ENCODE measurements at regions not wholly inside any gene's neighbourhood (a gene's known extent, or its start where the extent isn't known, plus 50 kb on each side); places are given as distances from the start of the nearest gene placed in this dataset.
"Not testable (repeated sequence)": the region's sequence is repeated elsewhere in the genome, so short reads cannot be mapped to it uniquely, and the experiment has no call there.

DNA sequence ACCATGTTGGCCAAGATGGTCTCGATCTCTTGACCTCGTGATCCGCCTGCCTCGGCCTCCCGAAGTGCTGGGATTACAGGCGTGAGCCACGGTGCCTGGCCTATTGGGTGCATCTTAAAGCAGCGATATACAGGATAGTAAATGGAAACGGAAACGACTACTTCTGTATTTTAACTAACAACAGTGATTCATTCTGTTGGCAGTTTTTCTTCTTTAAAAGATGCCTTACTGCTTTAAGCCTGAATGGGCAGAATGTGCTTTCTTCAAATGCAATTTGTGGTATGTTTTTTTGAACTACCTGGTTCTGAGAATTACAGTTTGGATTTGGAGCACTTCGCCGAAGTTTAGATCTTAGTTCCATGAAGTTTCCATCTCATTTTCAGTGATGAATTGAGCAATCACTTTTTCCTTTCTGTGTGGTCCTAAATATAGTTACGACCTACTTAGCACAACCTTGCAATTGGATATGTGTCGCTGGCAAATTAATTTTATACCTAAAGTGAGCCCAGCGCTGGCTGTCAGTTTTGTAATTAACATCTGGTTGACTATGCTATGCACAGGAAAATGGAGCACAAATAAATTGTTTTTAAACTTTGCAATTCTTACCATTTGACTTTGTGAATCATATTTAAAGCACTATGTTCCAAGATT is 53.6 kb upstream of the EIF5 start:
- H3K4me3 ChIP-seq (ENCODE audit: low read depth, low read length), result no peak overlapping the region
- TF ChIP-seq, protein P1, sequence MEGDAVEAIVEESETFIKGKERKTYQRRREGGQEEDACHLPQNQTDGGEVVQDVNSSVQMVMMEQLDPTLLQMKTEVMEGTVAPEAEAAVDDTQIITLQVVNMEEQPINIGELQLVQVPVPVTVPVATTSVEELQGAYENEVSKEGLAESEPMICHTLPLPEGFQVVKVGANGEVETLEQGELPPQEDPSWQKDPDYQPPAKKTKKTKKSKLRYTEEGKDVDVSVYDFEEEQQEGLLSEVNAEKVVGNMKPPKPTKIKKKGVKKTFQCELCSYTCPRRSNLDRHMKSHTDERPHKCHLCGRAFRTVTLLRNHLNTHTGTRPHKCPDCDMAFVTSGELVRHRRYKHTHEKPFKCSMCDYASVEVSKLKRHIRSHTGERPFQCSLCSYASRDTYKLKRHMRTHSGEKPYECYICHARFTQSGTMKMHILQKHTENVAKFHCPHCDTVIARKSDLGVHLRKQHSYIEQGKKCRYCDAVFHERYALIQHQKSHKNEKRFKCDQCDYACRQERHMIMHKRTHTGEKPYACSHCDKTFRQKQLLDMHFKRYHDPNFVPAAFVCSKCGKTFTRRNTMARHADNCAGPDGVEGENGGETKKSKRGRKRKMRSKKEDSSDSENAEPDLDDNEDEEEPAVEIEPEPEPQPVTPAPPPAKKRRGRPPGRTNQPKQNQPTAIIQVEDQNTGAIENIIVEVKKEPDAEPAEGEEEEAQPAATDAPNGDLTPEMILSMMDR (IDR thresholded peaks at IDR 0.05; ENCODE audit: insufficient read depth, low read length, missing control alignments), result no peak
- POLR2A ChIA-PET, result no interaction called here
- no peak for DNase-seq (ENCODE audit: low read depth, low spot score)
- CTCF ChIA-PET, result interaction anchor here (1.2 to 2.0 kb wide), 2 partner anchors 170 to 175 kb away, joined by 3 to 18 read pairs; no protein-coding TSS in a partner anchor

DNA sequence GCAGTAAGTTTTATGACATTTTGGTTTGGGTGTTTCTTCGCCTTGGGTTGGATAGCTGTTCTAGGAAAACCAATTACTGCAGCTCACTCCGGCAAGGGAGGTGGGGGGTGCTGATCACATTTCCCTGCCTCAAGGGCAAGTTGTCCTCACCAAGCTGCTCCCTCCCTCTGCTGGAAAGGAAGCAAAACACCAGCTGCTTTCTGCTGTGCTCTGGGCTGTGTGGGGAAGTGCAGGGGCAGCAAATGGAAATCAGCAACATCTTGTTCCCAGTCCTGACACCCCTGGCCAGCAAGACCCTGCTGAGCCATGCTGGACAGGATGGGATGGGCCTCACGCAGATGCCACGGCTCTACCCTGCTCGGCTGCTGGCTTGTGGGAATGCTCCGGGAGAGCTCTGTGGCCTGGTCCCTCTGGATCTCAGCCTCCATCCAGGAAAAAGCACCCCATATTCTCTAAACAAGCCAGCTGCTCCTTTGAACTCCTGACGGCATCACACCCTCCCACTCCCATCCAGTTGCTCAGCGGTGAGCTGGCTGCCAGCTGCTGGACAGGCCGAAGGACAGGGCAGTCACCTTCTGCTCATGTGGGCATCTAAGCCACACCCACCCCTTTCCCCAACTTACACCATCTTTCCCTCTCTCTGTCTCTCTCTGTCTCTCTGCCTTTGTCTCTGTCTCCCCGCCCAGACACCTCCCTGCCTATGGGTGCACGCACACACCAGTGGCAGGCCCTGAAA is 52.4 kb upstream of the EIF5 start:
- no peak overlapping the region for H3K4me3 ChIP-seq (ENCODE audit: low read depth, low read length)
- CTCF ChIA-PET, result interaction anchor here (0.8 to 3.5 kb wide), 8 partner anchors 11 to 216 kb away, joined by 3 to 30 read pairs (median 4); no protein-coding TSS in a partner anchor
- TF ChIP-seq, protein P1 (IDR thresholded peaks at IDR 0.05; ENCODE audit: insufficient read depth, low read length, missing control alignments), result peak; percentile 43
- no peak for DNase-seq (ENCODE audit: low read depth, low spot score)
- POLR2A ChIA-PET, result no interaction called here

DNA sequence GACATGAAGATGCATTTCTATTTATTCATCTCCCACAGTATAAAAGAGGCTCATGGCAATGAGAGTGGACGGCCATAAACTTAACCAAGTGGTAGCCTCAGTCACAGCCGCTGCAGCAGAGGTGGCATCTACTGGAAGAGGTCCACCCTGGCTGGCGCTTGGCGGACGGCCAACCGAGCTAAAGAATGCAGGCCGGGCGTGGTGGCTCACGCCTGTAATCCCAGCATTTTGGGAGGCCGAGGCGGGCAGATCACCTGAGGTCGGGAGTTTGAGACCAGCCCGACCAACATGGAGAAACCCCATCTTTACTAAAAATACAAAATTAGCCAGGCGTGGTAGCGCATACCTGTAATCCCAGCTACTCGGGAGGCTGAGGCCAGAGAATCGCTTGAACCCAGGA is 51.7 kb upstream of the EIF5 start:
- CTCF ChIA-PET, result interaction anchor here (0.8 to 3.5 kb wide), 4 partner anchors 11 to 215 kb away, joined by 3 to 30 read pairs (median 14); no protein-coding TSS in a partner anchor

GRCh38 chr14:103282932-103283331 is 51.1 kb upstream of the EIF5 start:
- no peak for DNase-seq (ENCODE audit: low read depth, low spot score)
- ChIA-PET CTCF (interaction anchor here (0.7 to 3.5 kb wide), 3 partner anchors 10 to 207 kb away, joined by 4 to 30 read pairs (median 5); no protein-coding TSS in a partner anchor), POLR2A (no interaction called here)
- TF ChIP-seq, protein P1 (IDR thresholded peaks at IDR 0.05; ENCODE audit: insufficient read depth, low read length, missing control alignments), result no peak
- H3K4me3 ChIP-seq (ENCODE audit: low read depth, low read length), result no peak overlapping the region

More for the DNA sequence above, 51.7 kb upstream of the EIF5 start:
- POLR2A ChIA-PET; DNase-seq (ENCODE audit: low read depth, low spot score); H3K4me3 ChIP-seq (ENCODE audit: low read depth, low read length): not testable (repeated sequence)

- no peak for DNase-seq (ENCODE audit: low read depth, low spot score)
- no peak overlapping the region for H3K4me3 ChIP-seq (ENCODE audit: low read depth, low read length)
- TF ChIP-seq, protein P1 (IDR thresholded peaks at IDR 0.05; ENCODE audit: insufficient read depth, low read length, missing control alignments), result no peak
- ChIA-PET POLR2A (no interaction called here), CTCF (interaction anchor here (3.5 to 4.0 kb wide), 2 partner anchors 9 to 180 kb away, joined by 20 to 30 read pairs; no protein-coding TSS in a partner anchor)
Measured at GRCh38 chr14:103283916-103284315, 50.1 kb upstream of the EIF5 start.
